DMS53 treated with DMSO at 0.1 percent for 48 hours (cell line): ENCODE measurements at regions not wholly inside any gene's neighbourhood (a gene's known extent, or its start where the extent isn't known, plus 50 kb on each side); places are given as distances from the start of the nearest gene placed in this dataset.
A peak's percentile ranks its signal among the peaks of the same experiment; 100 is the strongest.

Experiments
- DNase-seq: peaks from one replicate; lab custom pipeline; 2025; ENCODE audit not compliant: unreplicated experiment; lab: John Stamatoyannopoulos, UW

- no peak for DNase-seq
Measured at GRCh38 chr5:173741087-173741486, 124.6 kb upstream of the BOD1 start.

GRCh38 chr5:173741729-173742431 lies 125.4 kb upstream of the BOD1 start:
- DNase-seq, result no peak

- no peak for DNase-seq
Measured at GRCh38 chr5:173742432-173742816, 126.0 kb upstream of the BOD1 start.

GRCh38 chr5:173743641-173744343 lies 127.3 kb upstream of the BOD1 start:
- no peak for DNase-seq

GRCh38 chr5:173744551-173744950 lies 128.1 kb upstream of the BOD1 start:
- no peak for DNase-seq

GRCh38 chr5:173745123-173745522 lies 128.7 kb upstream of the BOD1 start:
- peak; percentile 75 for DNase-seq

GRCh38 chr5:173745557-173745956 lies 129.1 kb upstream of the BOD1 start:
- DNase-seq, result no peak

- no peak for DNase-seq
Measured at GRCh38 chr5:173746047-173746646, 129.7 kb upstream of the BOD1 start.

- DNase-seq, result no peak
Measured at GRCh38 chr5:173747876-173748275, 131.4 kb upstream of the BOD1 start.

- no peak for DNase-seq
Measured at GRCh38 chr5:173750538-173751265, 134.3 kb upstream of the BOD1 start.

GRCh38 chr5:173751266-173751600 lies 134.8 kb upstream of the BOD1 start:
- DNase-seq, result no peak

- DNase-seq, result no peak
Measured at GRCh38 chr5:173752653-173753052, 135.5 kb upstream of the CPEB4 start.

- DNase-seq, result no peak
Measured at GRCh38 chr5:173753307-173754168, 134.6 kb upstream of the CPEB4 start.

GRCh38 chr5:173755319-173755718 lies 132.8 kb upstream of the CPEB4 start:
- no peak for DNase-seq

- no peak for DNase-seq
Measured at GRCh38 chr5:173757403-173758209, 130.5 kb upstream of the CPEB4 start.

GRCh38 chr5:173758676-173759075 lies 129.5 kb upstream of the CPEB4 start:
- DNase-seq, result no peak

- no peak for DNase-seq
Measured at GRCh38 chr5:173759691-173760090, 128.5 kb upstream of the CPEB4 start.

GRCh38 chr5:173760461-173761177 lies 127.5 kb upstream of the CPEB4 start:
- DNase-seq, result peak; percentile 32

- DNase-seq, result no peak
Measured at GRCh38 chr5:173761178-173761513, 127.0 kb upstream of the CPEB4 start.
